ENCODE measurements at regions not wholly inside any gene's neighbourhood (a gene's known extent, or its start where the extent isn't known, plus 50 kb on each side); places are given as distances from the start of the nearest gene placed in this dataset.
"Not testable (repeated sequence)": the region's sequence is repeated elsewhere in the genome, so short reads cannot be mapped to it uniquely, and the experiment has no call there.

- no peak for DNase-seq
Measured at GRCh38 chr6:9361749-9362148, 926.4 kb upstream of the SLC35B3 start.

GRCh38 chr6:9360881-9361280 lies 925.5 kb upstream of the SLC35B3 start:
- no peak for DNase-seq

GRCh38 chr6:9347608-9348007 lies 912.3 kb upstream of the SLC35B3 start:
- no peak for DNase-seq

GRCh38 chr6:9346923-9347322 lies 911.6 kb upstream of the SLC35B3 start:
- no peak for DNase-seq

- no peak for DNase-seq
Measured at GRCh38 chr6:9335431-9335830, 900.1 kb upstream of the SLC35B3 start.

GRCh38 chr6:9334979-9335378 lies 899.6 kb upstream of the SLC35B3 start:
- DNase-seq = no peak

GRCh38 chr6:9332241-9332780 lies 897.0 kb upstream of the SLC35B3 start:
- no peak for DNase-seq

- no peak for DNase-seq
Measured at GRCh38 chr6:9316831-9317230, 881.5 kb upstream of the SLC35B3 start.

GRCh38 chr6:9315966-9316650 lies 880.8 kb upstream of the SLC35B3 start:
- no peak for DNase-seq

GRCh38 chr6:9308284-9308683 lies 872.9 kb upstream of the SLC35B3 start:
- no peak for DNase-seq

GRCh38 chr6:9307786-9308185 lies 872.4 kb upstream of the SLC35B3 start:
- no peak for DNase-seq

GRCh38 chr6:9307187-9307586 lies 871.8 kb upstream of the SLC35B3 start:
- no peak for DNase-seq

- DNase-seq = no peak
Measured at GRCh38 chr6:9295644-9296043, 860.3 kb upstream of the SLC35B3 start.

GRCh38 chr6:9292975-9293374 lies 857.6 kb upstream of the SLC35B3 start:
- no peak for DNase-seq

- DNase-seq = not testable (repeated sequence)
Measured at GRCh38 chr6:9290342-9290741, 855.0 kb upstream of the SLC35B3 start.

GRCh38 chr6:9272671-9273070 lies 837.3 kb upstream of the SLC35B3 start:
- no peak for DNase-seq

GRCh38 chr6:9266741-9267140 lies 831.4 kb upstream of the SLC35B3 start:
- DNase-seq = no peak

GRCh38 chr6:9257215-9257614 lies 821.9 kb upstream of the SLC35B3 start:
- no peak for DNase-seq

GRCh38 chr6:9254251-9254650 lies 818.9 kb upstream of the SLC35B3 start:
- DNase-seq = no peak

GRCh38 chr6:9252799-9253198 lies 817.5 kb upstream of the SLC35B3 start:
- DNase-seq = no peak

GRCh38 chr6:9250852-9251251 lies 815.5 kb upstream of the SLC35B3 start:
- DNase-seq = no peak

GRCh38 chr6:9248133-9248532 lies 812.8 kb upstream of the SLC35B3 start:
- DNase-seq = no peak

- DNase-seq = no peak
Measured at GRCh38 chr6:9240861-9241260, 805.5 kb upstream of the SLC35B3 start.

- DNase-seq = no peak
Measured at GRCh38 chr6:9236443-9236842, 801.1 kb upstream of the SLC35B3 start.

- DNase-seq = no peak
Measured at GRCh38 chr6:9233686-9234085, 798.3 kb upstream of the SLC35B3 start.
